ENCODE measurements at regions not wholly inside any gene's neighbourhood (a gene's known extent, or its start where the extent isn't known, plus 50 kb on each side); places are given as distances from the start of the nearest gene placed in this dataset.
"Not testable (repeated sequence)": the region's sequence is repeated elsewhere in the genome, so short reads cannot be mapped to it uniquely, and the experiment has no call there.

DNA sequence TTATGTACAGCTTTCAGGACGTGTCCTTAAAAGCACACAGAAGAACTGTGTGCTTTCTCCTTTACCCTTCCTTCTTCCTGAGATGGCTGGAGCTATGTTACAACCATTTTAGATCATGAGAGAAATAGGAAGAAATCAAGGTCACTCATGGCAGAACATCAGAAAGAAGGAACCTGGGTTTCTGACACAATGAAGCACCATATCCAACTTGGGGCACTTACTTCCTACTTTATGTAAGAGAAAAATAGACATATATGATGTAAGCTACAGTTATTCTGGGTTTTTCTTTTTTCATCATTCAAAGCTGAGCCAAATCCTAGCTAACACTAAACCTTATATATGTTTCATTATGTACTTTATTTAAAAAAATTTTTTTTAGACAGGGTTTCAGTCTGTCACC, 79.5 kb downstream of the FAM161A start:
- no peak for DNase-seq

DNA sequence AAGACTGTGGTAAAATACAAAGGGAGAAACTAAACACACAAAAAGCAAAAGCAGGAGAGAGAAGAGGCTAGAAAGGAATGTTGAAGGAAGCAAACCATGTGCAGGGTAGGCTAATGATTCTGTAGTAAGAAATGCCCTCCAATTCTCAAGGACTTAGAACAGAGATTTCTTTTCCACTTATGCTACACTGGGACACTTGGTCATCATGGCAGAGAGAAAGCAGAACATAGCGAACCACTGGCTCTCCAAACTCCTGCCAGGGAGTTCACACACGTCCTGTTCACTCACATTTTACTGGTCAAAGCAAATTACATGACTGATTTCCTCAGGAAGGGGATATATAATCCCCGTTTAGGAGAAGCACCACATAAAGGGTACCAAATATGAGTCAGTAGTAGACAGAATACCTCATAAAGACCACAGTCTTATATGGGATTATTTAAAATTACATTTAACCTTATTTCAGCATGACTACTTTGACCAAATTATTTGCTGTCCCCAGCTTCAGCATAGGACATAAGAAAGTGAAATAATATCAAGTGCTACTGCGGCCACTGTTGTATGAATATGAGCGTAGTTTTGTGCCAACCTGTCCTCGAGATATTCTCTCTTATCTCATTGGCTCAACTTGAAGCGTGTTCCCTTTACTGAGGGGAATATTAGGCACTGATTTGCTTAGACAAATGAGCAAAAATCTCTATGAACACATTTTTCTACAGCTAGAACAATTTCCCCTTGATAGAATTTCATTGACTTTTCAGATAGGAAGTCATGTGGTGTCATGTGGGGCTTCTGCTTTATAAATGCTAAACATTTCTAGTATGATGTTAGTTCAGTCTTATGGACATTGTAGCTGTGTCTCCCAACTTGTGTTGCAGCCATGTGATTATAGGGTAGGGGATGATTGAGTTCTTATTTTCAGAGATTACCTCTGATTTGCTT, 81.7 kb downstream of the FAM161A start:
- no peak for DNase-seq

DNA sequence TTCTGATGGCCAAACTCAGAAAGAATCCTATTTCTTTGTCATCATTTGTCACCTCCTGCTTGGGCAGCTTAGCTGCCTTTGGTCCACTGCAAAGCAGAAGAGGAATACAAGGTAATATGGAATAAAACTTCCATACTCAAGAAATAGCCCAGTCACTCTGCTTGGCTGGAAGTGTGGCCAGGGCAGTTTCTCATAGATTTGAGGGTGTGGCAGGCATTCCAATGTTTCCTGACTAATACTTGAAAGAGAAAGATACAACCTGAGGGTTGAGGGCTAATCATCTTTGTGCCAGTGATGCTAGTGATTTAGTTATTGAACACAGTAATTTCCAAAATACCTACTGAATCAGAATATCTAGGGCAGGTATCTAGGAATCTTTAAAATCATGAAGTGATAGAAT, 83.1 kb downstream of the FAM161A start:
- DNase-seq, result no peak

DNA sequence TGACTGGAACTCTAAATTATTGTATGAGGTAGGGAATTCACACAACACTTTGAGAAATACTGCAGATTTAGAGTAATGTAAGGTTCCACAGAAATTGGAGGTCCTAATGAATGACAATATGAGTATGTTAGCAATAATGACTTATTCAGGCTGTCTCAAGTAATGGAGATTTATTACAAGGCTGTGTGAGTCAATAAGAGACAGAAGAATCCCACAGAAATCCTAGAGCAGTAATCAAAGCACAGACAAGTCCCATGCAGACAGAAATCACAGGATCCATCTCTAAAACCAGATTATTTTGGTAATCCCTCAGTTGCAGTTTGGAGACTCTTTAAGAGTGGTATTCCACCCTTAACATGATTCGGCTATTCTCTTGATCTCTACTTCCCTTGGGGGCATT, 83.6 kb downstream of the FAM161A start:
- no peak for DNase-seq

DNA sequence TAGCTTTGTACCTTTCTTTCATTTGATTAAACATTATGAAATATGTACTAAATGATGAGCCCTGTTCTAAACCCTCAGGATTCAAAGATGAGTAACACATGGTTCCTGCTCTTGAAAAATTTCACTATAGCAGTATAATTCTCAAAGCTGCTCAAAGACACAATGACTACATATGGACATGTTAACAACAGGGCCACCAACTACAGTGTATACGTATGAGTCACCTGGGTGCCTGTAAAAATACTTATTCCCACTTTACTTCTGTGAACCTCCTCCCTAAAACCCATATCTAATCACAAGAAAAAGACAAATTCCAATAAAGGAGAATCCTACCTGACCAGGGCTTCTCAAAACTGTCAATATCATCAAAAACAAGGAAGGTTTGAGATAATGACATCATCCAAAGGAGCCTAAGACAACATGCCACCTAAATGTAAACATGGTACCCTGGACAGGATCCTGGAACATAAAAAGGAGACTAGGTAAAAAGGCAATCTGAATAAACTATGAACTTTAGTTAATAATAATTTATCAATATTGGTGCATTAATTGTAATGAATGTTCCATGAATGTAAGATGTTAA, 84.7 kb downstream of the FAM161A start:
- no peak for DNase-seq

DNA sequence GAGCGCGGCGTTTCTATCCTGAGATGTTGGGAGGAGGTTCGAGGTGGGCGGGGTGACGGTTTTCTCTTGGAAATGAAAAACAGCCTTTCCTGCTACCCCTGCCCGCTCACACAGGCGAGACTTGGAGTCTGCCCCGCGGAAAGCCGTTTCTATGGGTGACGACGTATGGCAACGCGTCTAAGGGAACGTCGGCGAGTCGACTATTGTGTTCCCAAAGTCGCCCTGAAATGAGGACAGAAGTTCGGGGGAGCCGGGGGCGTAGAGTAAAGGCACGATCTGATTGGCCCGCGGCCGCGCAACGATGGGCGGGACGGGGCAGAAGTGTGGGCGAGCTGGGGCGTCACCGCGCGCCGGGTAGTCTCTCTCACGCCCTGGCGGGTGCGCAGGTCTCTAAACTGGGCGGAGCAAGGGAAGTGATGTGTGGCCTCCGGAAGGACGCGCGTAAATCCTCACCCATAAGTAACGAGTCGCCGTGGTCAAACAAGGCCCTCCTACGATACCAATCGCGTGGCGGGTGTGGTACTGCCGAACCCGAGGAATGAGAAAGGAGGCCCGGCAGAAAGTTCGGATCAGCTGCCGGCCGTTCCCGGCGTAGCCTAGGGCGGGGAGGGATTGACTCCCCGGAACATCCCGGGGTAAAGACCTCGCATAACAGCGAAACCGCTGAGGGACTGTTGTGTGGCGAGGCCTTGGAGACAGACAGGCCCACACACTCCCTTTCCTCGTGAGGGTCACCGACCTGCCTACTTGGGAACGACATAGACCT, 89.6 kb downstream of the FAM161A start:
- DNase-seq, result peak; percentile 98

DNA sequence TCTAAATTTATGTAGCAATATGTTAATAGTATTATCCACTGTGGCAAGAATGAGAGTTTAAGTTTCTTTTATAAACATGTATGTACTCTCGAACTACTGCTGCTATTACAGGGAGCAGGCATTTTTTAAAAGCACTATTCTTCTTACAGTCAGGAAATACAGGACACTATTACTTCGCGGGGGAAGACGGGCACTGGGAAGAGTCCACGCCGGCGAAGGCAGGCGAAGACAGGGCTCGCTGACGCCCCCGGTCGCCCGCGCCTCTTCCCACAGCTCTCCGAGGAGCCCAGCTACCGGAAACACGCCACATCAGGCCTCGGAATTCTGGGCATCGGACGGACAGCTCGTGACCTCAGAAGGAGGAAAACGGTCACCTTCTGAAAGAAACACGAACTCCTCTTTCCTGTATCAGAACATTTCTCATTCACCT, 90.2 kb downstream of the FAM161A start:
- no peak for DNase-seq

DNA sequence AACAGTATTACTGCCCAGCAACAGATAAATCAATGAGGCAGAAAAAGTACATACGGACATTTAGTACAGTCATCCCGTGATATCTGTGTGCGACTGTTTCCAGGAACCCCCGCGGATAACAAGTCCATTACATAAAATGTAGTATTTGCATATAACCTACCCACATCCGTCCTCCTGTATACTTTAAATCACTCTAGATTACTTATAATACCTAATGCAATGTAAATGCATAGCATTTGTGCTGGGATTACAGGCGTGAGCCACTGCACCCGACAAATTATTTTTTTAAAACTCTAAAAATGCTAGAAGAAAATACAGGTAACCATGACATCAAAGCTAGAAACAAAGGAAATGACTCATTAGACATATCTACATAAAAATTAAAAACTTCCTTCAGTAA, 91.6 kb downstream of the FAM161A start:
- DNase-seq, result peak in 1 of 2 donors; percentile 58

DNA sequence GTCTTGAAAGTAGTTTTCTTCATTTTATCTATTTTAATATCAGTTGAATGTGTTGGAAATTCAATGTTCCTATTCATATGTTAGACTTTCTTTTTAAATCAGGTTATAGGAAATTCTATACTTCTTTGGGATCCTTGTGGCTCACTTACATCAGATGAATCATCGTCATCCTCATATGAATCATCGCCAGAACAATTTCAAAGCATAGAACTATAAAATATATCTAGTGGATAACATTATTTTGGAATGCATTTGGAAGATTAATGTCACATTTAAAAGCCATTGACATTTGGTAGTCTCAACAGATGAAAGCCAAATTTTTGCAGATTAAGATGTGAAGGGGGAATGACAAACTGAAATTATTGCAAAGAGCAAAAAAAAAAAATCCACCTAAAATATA, 94.1 kb downstream of the FAM161A start:
- no peak for DNase-seq

DNA sequence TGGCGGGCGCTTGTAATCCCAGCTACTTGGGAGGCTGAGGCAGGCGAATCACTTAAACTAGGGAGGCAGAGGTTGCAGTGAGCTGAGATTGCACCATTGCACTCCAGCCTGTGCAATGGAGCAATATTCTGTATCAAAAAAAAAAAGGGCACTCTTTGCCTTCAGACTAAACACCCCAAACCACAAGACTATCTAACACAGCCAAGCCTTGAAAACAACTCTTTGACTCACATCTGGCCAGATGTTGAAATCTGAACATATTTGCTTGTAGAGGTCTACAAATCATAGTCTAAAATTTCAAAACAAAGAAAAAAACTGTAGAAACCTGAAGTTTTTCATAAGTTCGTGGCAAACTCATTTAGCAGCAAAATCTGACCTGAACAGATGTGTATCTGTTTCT, 94.9 kb downstream of the FAM161A start:
- DNase-seq, result no peak

DNA sequence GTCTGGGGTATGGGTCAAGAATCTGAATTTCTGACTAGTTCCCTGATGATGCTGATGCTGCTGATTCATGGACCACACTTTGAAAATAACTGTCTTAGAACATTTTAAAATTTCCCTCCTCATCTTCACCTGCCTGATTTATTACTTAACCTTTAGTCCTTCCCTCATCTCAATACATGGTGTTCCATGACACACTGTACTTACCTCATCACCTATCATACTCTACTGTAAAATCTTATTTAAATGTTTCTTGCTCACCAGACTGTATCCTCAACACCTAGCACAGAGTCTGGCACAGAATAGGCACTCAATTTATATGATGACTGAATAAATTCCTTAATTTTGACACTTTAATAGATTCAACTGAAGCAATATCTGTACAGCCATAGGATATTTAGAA, 95.7 kb downstream of the FAM161A start:
- DNase-seq, result no peak

DNA sequence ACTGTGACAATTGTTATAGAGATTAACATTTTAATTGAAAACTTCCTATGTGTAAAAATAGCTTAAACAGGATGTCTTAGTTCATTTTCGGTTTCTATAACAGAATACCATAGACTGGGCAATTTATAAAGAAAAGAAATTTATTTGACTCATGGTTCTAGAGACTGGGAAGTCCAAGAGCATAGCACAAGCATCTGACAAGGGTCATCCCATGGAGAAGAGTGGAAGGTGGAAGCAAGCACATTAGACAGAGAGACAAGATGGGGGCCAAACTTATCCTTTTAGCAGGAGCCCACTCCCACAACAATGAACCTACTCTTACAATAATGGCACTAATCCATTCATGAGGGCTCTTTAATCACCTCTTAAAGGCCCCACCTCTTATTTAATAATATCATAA, 100.3 kb downstream of the FAM161A start:
- DNase-seq, result no peak

DNA sequence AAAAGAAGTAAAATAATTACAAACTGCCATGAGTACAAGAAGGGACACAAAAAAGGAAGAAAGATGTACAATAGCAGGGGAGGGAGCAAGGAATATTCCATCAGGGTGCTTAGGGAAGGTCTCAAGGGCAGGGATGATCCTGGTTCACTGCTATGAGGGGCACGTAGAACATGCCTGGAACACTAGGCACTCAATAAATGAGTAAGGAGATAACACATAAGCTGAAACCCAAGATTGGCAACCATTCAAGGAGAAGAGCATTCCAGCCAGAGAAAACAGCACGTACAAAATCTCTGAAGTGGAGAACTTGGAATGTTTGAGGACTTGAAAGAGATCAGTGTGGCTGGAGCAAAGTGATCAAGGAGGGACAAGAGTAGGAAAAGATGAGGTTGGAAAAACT, 103.2 kb downstream of the FAM161A start:
- no peak for DNase-seq

DNA sequence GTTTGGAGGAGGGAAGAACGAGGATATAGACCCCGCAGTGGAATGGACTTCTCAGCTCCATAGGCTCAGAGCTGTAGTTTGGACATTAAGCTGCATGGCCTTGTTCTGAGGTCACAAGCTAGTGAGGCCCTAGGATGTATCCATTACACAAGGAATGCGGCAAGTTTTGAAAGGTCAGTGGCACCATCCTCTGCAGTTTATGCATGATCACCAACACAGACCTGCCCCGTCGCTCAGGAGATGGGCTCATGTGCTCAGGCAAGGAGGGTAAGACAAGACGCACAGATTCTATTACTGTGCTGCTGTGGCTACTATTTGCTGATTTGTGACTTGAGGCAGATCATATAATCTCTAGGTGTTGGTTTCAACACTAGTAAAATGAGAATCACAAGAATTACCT, 110.9 kb downstream of the FAM161A start:
- no peak for DNase-seq

DNA sequence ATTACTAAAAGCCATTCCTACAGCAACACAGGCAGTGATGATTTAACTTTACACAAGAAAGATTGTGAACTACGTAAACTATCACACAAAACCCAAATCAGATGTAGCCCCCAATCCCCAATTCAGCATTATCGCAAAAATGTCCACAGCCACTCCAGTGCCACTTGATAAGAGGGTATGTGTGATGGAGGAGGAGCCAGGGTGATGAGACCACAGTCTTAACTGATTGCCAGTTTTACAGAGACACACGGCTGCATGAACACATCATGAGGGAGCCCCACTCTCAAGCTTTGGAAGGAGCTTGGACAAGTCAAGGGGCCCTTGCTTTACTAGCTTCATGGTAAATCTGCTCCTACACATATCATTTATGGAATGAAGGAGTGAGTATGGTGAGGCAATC, 116.0 kb downstream of the FAM161A start:
- DNase-seq, result no peak

DNA sequence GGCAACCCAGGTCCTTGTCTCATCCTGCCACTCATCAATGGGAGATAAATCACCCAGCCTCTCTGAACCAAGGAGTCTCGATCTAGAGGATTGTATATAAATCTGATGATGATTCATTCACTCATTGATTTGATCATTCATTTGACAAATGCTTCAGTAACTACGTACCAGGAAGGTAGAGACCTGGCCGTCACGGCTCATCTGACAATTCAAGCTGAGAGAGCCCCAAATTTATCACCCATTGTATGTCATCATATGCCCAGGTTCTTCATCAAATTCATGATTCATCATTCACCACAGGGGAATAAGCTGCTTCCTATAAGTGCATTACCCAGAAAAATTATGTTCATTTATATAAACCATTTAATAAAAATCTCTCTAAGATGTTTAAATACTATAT, 116.9 kb downstream of the FAM161A start:
- DNase-seq, result no peak

DNA sequence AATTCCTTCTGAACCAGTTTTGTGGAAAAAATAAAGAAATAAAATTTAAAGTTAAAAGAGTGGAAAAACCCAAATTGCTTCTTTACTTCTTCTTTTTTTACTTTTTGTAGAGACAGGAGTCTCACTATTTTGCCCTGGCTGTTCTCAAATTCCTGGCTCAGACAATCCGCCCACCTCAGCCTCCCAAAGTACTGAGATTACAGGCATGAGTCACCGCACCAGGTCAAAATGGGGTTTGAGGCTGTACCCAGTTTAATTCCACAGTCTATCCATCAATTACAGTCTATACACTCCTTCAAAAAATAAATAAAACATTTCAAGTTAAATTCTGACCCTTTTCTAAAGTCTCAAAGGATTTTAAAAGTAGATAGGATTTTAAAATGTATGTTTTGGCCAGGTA, 120.3 kb downstream of the FAM161A start:
- no peak for DNase-seq

DNA sequence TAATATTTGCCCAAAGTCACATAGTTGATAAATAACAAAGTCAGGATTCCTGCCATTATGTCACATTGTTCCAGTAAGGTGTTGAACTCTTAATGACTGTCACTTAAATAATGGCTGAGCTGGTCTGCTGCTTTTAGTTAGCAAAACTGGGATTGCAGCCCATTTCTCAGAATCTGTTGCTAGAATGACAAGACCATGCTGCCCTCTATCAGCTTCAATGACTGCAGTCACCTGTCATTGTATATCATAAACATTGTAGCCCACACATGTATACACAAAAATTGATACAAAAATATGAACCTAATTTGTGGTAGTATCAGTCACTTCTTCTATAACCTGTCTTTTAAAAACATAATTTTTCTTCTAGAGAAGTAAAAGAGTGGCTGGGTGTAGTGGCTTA, 121.1 kb downstream of the FAM161A start:
- DNase-seq, result no peak

DNA sequence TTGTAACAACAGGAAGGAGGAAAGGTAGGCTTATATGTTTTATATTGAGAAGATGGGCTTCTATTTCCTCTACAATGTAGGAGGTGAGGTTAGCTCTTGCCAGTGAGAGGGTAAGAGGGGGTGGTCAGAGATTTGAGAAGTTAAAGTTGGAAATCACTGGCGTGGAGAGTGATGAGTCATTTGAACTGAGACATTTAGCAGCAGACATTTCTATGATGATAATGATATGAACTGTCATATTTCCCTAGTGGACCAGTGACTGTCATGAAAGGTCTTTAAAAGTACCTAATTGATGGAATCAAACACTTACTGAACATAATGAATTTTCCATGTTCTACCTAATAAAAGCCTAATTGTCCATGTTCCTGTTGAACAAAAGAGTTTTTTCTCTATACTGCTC, 126.1 kb downstream of the FAM161A start:
- no peak for DNase-seq

DNA sequence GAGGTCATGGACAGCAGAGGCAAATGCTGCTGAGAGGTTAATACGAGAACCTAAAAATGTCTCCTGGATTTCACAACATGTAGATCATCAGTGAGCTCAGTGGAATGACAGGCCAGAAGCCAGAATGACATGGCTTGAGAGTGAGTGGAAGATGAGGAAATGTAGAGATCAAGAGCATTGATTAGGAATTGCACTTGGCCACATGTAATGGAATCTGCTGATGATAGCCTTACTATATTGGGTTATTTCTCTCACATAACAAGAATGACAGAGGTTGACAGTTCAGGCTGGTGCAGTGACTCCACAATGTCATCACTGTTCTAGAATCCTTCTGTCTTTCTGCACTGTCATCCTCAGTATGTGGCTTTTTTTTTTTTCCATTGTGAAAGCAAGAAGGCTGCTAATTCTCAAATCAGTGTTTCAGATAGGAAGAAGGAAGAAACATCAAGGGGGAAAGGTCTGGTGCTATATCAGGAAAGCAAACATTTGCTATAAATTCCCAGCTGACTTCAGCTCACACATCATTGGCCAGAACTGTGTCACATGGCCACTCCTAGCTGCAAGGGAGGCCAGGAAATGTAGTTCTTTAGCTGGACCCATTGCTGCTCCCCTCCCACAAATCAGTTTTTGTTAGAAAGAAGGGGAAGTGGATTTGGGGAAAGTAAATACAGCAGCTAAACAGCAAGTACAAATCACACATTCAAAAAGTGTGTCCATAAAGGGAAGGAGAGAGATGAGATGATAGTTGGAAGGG, 127.2 kb downstream of the FAM161A start:
- DNase-seq, result no peak

DNA sequence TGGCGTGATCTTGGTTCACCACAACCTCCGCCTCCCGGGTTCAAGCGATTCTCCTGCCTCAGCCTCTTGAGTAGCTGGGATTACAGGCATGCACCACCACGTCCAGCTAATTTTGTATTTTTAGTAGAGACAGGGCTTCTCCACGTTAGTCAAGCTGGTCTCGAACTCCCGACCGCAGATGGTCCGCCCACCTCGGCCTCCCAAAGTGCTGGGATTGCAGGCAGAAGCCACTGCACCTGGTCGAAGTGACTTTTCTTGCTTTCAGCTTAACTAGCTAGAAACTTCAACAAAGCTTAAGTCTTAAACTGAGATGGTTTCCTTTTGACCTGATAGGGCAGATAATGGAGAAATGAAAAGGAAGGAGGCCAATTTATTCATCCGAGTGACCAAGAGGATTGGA, 130.5 kb downstream of the FAM161A start:
- not testable (repeated sequence) for DNase-seq

DNA sequence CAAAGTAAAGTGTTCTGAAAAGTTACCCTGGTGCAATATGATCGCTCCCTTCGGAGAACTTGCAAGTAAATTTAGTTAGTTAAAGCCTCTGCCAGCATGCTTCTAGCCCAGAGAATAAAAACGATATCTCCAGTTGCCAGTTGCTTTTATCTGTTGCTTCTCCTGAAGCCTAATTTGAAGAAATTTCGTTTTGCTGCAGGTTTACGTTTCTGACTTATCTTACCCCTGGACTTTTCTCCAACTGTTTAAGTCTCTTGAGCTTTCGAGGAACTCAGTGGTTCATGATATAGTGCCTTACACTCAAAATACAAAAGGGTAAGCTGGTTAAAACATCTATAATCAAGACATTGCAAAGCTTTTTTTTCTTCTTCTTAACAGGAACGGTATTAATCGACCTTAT, 131.1 kb downstream of the FAM161A start:
- no peak for DNase-seq

DNA sequence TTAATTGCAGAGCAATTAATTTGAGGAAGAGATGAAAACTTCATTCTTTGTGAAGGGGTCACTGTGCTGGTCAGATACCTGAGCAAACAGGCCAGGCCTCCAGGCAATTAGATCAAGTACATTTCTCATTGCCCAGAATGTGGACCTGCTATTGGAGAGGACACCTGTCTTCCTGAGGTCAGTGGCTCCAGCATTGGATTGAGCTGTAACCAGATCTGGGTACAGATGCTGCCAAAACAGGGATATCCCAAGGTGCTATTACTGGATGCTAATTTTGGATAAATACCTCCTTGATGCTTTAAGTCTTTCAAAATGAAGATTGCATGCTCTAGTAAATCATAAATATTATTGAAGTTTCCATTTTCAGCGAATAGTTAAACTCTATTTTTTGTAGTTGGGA, 131.5 kb downstream of the FAM161A start:
- DNase-seq, result no peak

Data from CD4-positive, alpha-beta T cell treated with Interleukin-4 for 1 hour (primary cell).